NCI-H345 treated with DMSO at 0.1 percent for 48 hours (cell line): ENCODE measurements at regions not wholly inside any gene's neighbourhood (a gene's known extent, or its start where the extent isn't known, plus 50 kb on each side); places are given as distances from the start of the nearest gene placed in this dataset.
"Not testable (repeated sequence)": the region's sequence is repeated elsewhere in the genome, so short reads cannot be mapped to it uniquely, and the experiment has no call there.

ENCODE experiments used
- DNase-seq: peaks from one replicate; lab custom pipeline; 2025; ENCODE audit not compliant: unreplicated experiment; lab: John Stamatoyannopoulos, UW

GRCh38 chr2:114018464-114018863, 128.6 kb downstream of the ACTR3 start:
- not testable (repeated sequence) for DNase-seq

DNA sequence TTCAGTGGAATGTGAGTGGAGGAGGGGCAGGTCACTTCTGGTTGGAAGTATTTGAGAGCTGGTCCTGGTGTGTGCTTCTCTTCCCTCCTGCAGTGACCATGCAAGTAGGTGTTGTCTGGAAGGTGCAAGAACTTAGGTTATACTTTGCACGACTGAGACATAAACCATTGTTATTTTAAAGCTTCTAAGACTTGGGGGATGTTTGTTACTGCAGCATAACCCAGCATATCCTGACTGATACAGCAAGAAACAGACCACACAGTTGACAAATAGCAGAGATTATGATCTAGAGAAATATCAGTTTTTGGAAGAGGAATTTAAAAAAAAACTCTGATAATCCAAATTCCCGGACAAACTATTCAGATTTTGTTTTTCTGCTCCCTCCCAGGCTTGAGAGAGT, 130.8 kb downstream of the ACTR3 start:
- no peak for DNase-seq

DNA sequence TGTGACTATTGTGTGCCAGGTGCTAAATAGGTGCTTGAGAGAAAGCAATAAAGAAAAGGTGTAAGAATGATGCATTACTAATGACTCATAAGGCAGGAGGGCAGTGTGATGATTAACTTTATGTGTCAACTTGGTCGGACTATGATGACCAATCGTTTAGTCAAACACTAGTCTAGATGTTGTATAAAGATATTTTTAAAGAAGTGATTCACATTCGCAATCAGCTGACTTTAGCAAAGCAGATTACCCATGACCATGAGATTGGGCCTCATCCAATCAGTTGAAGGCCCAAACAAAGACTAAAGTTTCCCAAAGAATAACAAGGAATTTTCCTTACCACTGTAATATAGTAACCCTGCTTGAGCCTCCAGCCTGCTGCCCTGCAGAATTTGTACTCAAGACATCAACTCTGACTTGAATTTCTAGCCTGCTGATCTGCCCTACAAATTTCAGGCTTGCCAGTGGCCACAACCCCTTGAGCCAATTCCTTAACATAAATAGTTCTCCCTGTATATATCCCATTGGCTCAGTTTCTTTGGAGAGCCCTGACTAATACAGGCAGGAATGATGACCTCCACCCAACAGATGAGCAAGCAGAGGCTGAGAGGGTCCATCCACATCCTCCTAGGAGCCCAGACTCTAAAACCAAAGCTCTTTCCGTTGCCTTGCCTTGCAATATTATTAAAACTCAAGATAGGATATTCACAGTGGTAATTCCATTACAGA, 132.6 kb downstream of the ACTR3 start:
- no peak for DNase-seq

- DNase-seq: no peak
Measured at GRCh38 chr2:114024326-114024725, 134.4 kb downstream of the ACTR3 start.

DNA sequence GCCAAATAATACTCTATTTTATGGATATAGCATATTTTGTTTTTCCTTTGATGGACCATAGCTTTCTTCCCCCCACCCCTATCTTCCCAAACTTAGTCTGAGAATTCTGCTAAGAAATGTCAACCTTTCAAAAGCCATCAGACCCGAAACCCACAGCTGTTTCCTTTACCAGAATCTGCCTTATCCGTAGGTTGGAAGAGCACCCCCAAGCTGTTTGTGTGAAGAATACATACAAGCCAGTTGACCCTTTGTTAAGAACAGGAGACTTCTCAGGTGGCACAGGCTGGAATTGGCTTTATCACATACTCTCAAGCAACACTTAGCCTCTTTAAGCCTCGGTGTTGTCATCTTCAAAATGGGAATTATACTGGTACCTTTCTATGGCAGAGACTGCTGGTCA, 135.1 kb downstream of the ACTR3 start:
- no peak for DNase-seq

DNA sequence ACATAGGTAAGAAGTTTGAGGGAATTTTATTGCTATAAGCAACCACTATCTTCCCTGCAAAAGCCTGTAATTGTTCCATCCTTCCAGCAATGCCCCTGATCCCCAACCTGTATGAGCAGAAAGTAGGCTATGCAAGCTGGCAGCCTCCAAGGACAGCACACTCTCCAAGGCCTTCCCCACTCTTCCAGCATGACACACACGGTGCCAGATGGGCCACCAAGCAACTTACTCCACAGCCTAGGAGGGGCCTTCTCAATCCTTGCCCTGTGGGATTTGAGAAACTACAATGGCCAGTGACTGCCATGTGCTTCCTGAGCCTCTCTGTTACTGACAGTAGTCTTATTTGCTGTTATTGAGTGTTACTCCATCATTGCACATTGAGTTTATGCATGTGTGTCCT, 137.5 kb downstream of the ACTR3 start:
- DNase-seq: no peak

GRCh38 chr2:114031605-114032505, 142.0 kb downstream of the ACTR3 start:
- DNase-seq: no peak

GRCh38 chr2:114032705-114033104, 142.8 kb downstream of the ACTR3 start:
- no peak for DNase-seq

GRCh38 chr2:114034742-114035141, 144.9 kb downstream of the ACTR3 start:
- DNase-seq: no peak

DNA sequence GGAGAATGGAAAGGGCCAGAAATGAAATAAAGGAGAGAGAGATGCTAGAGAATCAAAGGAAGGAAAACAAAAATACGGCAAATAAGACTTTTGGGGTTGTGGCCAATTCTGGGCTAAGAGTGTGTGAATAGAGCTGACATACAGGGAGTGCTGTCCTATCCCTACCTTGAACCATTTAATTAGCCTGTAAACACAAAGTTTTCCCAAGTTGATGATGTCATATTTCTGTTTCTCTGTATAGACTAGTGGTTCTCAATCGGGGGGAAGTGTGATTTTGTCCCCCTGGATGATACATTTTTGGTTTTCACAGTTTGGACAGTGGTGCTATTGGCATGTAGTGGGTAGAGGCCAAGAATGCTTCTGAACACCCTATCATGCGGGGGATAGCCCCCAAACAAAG, 148.8 kb downstream of the ACTR3 start:
- no peak for DNase-seq

DNA sequence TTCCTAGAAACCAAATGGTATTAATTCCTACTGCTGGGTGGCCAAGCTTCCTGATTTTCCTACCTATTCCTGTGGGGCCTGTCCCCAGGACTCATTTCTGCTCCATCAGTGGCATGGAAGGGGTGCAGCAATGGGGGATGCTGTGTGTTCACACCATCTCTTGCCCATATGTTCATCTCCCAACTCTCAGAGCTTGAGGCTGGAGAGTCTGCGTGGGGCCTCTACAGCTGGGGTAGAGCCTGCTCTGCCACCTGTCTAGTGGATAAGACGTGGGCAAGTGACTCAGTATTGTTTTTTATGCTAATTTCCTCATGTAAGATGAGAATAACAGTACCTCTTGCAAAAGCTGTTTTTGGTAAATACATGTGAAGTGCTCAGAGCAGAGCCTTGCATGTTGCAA, 149.8 kb downstream of the ACTR3 start:
- DNase-seq: no peak

DNA sequence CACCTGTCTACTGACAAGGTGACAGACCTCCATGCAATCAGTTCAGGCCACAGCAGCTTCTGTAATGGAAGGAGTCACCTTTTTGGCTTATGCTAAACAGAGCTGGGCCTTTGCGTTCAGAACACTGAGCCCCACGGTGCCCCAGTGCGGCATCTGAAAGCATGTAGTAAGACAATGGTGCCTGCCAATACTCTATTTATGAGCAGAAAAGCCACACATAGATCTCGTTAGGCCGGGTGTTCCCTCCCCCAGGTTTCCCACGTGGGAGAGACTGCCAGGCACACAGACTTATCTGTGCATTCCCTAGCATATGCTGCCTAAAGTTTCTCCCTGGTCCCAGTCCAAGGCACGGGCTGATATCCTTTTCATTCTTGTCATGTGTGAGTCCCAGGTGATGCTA, 150.9 kb downstream of the ACTR3 start:
- DNase-seq: no peak

GRCh38 chr2:114044985-114045384, 155.1 kb downstream of the ACTR3 start:
- DNase-seq: no peak

GRCh38 chr2:114046373-114046772, 156.5 kb downstream of the ACTR3 start:
- no peak for DNase-seq

DNA sequence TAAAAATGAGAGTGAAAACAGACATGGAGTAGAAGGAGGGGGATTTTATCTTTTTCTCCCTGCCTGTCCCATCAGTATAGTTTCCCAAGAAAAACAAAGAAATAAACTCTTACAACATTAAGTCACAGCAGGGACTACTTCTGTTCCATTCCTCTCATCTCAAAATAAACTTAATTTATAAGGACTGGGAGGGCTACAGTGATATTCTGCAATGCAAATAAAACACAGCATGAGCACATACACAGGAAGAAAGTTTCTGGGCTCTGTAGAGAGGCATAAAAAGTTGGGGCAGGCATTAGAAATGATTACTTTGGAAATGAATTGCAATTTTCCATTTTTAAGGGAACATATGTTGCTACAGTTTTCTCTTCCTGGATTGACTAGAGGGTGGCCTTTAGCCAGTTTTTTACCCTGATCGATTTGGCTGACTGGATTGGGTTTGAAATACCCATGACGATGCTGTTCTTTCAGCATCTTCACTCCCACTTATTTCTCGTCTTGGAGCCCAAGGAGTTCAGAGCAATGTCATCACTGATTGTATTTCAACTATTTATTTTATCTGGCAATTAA, 157.1 kb downstream of the ACTR3 start:
- no peak for DNase-seq

- no peak for DNase-seq
Measured at GRCh38 chr2:114049280-114049679, 159.4 kb downstream of the ACTR3 start.

DNA sequence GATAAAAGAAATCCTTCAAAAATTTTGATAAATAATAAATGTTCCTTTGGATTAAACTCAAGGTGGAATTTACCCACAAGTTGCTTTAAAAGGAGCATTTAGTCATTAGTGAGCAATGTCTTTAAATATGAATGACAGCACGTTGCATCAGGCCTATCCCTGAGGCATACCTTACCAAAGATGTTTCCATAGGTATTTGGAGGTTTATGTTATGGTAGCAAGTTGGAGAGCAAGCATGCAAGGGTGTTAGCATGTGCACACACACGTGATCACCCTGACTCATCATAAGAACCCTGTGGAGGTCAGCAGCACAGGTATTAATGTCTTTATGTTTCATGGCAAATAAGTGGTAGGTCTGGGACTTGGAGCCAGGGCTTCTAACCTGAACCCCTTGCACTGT, 159.9 kb downstream of the ACTR3 start:
- DNase-seq: no peak

DNA sequence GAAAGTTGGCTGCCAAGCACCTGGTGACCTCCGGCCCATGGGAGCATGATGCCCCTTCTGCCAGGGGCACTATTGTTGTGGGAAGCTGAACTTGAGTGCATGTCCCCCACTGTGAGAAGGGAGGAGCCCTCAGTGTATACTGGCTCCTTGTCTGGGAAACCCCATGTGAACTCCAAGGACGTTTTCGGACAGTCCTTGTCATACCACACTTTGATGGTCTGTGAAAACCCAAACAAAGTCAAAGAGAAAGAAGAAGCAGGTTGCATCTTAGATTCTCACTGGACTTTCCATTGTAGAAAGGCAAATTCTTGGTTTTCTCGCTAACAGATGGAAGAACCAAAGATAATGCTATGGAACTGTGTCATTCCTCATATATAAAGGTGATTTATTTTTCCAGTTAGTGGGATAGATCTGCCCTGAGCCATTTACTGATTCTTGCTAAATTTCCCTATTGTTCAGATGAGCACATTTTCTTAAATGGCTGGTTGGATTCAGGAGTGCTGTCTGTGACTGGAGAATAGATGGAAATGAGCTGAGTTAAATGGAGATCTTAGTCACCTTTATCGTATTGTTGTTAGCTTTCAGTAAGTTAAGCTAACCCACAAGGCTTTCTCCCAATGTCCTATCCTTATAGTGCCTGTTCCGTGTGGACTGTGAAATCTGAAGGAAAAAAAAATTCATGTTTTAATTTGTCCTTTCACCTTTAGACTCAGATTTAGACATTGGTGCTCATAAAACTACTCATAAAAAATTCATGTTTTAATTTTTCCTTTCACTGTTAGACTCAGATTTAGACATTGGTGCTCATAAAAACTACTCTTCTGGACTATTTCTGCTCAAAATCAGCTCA, 166.6 kb downstream of the ACTR3 start:
- no peak for DNase-seq

- no peak for DNase-seq
Measured at GRCh38 chr2:114057638-114058037, 167.7 kb downstream of the ACTR3 start.

DNA sequence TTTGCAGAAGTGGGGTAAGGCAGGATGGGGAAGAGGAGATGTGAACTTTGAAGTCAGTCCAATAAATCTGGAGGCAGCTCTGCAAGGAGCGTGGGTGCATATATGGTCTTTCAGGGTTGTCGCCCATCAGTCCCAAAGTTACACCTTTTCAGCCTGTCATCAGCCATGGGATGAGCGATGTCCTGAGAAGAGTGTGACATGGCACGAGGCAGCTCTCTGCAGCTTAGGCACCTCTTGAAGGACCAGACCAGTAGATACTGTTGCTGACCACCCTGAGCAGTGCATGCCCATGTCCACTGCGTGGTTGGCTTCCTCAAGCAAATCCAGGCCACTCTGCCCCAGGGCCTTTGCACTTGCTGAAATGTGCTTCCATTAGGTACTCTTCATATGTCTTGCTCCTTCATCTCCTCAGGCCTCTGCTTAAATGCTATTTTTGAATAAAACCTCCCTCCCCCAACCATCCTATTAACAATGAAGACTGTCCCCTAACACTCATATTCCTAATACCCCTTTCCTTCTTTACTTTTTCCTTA, 171.7 kb downstream of the ACTR3 start:
- DNase-seq: no peak

GRCh38 chr2:114063346-114063745, 173.5 kb downstream of the ACTR3 start:
- no peak for DNase-seq
